COLO668 (cell line): ENCODE measurements at regions not wholly inside any gene's neighbourhood (a gene's known extent, or its start where the extent isn't known, plus 50 kb on each side); places are given as distances from the start of the nearest gene placed in this dataset.
A peak's percentile ranks its signal among the peaks of the same experiment; 100 is the strongest.
"Not testable (repeated sequence)": the region's sequence is repeated elsewhere in the genome, so short reads cannot be mapped to it uniquely, and the experiment has no call there.

ENCODE experiments used
- DNase-seq: peaks from one replicate; lab custom pipeline; 2025; ENCODE audit not compliant: unreplicated experiment; lab: John Stamatoyannopoulos, UW

DNA sequence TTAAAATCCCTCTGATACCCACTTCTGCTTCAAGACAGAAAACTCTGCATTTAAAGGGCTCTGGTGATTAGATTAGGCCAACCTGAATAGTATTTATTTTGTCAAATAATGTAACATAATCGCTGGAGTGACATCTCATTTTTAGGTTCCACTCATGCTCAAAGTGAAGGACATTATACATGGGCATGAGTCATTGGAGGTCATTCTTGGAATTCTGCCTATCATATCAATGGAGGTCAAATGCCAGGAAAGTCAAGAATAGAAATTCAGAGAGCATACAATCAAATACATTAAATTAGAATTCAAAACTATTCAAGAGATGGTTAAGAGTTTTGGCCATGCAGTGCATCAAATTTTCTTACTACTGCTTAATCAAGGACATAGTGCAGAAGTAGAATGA, 50.8 kb upstream of the PRSS1 start:
- no peak for DNase-seq

DNA sequence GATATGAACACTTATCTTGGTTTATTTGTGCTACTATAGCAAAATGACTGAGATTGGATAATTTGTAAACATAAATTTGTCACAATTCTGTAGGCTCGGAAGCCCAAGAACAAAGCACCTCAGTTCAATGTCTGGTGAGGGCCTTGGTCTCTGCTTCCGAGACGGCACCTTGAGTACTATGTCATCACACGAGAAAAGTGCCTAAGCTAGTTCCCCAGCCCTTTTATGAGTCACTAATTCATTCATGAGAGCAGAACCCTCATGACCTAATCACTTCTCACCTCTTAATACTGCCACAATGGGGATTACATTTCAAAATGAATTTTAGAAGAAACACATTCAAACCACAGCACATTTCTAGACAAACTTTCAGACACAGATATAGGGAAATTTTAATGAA, 52.0 kb upstream of the PRSS1 start:
- no peak for DNase-seq

DNA sequence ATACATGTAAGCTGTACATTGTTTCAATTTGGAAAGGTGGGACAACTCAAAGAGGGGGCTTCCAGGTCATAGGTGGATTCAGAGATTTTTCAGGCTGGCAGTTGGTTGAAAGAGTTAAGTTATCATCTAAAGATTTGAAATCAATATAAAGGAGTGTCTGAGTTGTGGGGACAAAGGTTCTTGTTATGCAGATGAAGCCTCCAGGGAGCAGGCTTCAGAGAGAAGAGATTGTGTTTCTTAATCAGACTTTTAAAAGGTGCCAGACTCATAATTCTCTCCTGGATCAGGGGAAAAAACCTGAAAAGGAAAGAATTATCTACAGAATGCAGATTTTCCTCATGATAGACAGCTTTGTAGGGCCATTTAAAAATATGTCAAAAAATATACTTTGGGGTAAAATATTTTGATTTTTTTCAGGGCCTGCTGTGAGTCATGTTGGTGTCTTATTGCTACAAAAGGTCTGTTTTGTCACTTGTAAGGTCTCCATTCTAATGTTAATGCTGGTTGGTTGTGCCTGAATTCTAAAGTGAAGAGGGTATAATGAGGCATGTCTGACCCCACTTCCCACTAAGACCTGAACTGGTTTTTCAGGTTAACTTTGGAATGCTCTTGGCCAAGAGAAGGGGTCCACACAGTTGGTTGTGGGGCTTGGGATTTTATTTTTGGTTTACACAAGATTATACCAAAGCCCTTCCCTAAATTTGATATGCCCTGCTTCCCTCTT, 52.7 kb upstream of the PRSS1 start:
- no peak for DNase-seq

DNA sequence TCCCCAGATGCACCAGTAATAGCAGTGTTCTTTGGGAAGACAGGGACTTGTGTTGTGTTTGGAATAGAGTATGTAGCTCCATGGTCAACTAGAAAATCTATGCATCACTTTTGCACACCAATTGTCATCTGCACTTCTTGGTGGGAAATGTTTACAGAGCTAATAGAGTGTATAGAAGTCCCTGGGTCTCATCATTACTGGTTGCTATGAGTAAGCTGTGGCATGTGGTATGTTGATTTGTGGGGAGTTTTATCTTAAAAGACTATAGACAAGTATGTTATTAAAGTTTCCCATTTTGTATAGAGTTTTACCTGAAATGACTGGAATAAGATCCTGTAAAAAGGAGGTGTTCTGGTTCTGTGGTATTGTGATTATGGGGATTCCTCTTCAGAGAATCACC, 55.4 kb upstream of the PRSS1 start:
- DNase-seq = no peak

DNA sequence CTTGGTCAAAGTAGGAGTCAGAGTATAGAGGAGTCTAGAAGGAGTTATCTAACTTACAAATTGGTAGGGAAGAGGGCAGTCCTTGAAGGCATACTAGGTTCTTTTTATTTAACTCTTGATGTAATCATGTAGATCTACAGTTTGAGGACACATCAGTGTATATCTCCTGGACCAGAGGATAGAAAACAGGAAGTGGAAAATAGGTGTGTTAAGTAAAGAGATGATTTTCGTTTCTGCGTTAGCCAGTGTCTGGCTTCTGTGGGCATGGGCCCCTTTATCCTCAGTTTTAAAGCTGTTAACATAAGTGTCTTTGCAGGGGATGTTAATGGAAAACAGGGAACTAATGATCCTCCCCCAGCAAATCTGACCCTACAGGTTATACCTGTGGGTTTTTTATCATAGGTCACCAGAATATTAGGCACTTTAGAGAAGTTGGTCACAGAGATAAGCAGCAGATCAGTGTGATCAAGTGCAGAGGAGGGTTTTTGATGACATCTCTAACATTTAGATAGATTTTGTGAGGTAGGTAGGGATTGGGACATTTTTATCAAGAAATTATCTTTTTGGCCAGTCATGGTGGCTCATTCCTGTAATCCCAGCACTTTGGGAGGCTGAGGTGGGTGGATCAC, 58.6 kb upstream of the PRSS1 start:
- no peak for DNase-seq

DNA sequence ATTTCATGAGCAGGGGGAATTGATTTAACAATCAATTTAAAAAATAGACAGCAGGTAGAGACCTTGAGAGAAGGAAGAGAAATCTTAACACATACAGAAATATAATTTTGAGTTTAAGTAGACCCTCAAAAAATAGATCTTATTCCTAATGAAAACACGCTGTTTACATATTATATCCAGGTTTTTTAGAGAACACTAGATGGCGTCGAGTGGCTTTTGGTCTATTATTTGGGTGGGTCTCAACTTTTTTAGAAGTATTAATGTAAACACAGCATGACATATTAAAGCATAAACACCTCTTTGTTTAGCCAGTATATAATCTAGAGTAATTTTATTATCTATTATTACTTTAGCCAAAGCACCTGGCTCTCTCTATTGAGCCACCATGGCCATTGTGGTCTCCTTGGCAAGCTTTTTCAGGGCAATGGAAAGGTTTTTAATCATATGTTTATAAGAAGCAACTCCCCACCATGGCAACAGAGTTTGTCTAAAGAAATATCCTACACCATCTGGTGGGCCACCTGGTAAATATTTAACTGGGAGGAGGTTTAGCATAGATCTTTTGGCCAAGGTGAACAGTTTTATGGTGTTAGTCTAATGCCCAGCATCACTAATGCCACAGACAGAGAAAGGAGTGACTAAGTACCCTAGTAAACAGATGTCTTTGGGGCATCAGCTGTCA, 59.7 kb upstream of the PRSS1 start:
- peak; percentile 15 for DNase-seq

DNA sequence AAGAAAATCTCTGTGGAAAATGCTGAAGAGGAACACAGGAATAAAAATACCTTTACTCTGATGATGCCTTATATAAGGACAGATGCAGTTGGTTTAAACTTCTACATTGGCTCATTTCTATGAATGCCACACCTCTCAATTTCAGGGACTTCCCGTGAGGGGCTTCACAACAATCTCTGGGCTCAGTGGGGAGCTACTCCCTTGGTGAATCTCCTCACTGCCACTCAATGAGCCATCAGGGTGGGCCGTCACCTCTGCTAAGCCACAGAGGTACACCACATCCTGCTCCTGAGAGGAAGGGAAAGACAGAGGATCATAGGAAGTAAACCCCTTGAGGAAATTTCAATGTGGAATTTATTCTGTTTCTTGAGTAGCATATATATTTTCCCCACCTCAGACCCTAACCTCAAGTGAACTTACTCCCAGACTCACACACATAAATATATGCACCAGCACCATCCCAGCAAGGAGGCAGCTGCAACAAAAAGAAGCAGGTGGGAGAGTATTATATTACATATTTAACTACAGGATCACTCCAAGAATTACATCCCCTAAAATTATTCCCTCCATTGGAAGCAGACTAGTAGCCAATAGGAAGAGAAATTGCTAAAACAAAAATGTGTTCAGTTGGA, 63.3 kb upstream of the PRSS1 start:
- DNase-seq = no peak

DNA sequence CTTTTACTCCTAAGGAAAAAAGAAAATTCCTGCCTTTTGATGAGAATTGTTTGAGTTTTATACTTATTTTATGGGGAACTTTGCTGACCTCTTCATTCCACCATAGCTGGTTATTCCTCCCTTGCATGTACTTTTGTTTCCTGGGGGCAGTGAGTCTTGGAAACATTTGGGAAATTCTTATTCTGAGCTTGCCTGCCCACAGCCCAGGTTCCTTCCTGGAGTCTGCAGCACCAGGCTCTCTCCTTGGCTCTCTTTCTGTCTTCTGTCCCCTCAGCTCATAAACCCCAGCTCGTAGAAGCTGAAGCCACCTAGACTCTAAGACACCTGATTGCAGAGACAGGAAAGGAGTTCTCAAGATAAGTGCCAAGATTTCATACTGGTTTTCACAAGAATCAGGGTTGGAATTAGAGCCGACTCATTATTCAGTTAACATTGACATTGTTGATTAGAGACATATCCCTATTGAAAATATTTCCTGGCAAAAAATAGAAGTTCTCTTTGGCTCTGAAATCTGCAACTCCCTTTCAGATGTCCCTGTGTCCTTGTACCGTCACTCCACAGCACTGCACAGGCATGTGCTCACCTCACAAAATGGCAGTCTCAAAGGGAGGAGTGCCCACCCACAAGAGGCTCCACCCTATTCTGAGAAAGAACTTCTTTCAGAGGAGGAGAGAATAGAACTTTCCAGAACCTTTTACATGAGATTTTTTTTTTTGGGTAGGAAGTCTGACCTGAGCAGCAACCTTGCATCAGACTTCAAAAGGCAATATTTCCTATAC, 67.8 kb upstream of the PRSS1 start:
- no peak for DNase-seq

DNA sequence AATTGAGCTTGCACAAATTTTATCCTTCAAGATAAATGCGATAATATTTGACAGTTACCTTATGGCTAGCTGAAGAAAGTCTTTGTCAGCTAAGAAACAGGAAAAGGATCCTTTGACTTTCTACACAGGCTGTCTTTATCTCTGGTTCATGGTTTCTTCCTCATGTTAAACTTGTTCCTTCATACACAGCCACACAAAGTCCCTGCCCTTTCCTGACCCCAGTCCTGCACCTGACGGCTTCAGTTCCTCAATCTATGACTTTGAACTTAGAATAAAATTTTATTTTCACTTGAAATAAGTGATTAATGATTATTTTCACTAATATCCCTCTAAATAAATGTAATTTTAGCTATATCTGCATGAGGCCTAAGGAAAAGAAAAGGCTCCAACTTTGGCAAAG, 77.8 kb upstream of the PRSS1 start:
- no peak for DNase-seq

DNA sequence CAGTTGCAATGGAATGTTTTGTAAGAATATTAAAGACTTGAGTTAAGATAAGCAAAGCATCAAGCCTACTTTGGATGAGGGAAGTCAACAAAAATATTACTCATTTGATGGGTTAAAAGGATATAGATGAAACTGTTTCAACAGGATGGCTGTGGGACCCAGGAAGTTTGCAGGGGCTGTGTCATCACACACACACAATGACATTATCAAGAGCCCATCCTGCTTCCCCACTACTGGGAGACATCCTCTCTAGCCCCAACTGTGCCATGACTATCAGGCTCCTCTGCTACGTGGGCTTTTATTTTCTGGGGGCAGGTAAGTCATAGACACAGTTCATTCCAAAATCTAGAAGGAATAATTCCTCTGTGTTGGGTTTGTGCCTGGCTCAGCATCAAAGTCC, 78.8 kb upstream of the PRSS1 start:
- no peak for DNase-seq

DNA sequence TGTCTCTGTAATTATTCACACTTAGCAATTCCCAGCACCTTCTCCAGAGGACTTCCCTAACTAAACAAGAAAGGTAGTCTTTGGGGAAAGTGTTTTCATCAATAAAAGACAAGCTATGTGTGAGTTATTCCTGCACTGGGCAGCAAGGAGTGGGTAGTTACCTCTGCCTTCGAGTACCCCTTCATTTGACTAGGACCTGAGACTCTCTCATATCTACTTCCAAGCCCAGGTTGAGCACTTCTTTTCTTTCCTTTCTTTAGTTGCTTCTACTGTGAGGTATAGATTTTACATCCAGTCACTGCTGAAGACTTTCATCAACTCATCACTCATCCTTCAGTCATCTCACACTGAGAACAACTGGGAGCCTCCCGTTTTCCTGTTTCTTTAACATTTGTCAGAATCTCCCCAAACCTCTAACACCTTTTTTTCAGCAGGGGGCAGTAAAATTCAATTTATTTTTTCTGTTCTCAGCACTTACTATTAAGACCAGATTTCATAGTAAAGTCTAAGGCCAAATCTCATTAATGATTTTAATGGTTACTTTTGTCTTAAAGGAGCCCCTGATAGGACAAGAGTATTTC, 80.1 kb upstream of the PRSS1 start:
- no peak for DNase-seq

DNA sequence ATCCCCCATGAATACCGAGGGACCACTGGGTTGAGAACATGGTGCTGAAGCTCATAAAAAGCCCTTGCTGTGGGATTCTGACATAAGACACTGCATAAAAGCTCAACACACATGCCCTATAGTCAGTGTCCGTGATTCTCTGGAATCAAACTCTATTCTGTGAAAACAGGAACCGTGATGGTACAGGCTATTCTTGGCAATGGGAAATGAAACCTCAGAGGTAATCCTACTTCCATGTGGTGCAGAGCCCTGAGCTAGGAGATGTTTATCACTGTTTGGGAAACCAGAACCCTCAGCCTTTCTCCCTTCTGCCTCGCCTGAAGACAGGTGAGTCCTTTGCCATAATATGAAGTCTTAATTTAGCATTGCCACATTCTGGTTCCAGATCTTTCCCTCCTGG, 80.8 kb upstream of the PRSS1 start:
- DNase-seq = no peak

DNA sequence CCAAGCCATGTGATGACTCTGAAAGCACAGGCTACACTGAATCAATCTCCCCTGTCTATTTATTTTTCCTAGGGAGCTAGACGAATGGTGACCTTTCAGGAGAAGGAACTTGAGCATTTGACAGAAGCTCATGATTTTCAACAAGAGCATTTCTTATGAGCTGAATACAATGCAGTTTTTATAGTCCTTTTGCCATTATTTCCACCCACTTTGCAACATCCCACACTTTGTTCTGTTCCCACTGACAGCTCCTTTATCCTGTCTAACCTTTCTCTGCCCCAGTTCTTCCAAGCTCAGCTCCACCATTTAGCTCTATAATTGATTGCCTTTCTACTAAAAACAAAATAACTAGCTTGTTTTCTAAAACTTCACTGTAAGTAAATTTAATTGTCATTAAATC, 91.9 kb upstream of the PRSS1 start:
- DNase-seq = no peak

DNA sequence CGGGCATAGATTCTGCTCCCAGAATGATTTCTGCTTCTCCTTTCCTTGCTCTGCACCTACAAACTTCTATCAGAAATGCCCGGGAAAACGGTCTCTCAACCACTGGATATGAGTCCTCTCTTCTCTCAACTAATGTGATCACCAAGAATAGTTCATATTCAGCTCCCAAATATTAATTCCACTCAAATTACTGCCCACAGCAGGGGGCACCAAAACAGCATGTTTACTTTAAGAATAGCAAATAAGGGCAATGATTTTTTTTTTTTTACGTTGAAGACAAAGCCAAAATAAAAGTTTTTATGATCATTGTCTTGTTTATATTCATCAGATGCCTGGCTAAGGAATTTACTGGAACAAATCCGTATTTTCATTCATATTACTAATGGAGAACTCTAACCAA, 94.9 kb upstream of the PRSS1 start:
- no peak for DNase-seq

DNA sequence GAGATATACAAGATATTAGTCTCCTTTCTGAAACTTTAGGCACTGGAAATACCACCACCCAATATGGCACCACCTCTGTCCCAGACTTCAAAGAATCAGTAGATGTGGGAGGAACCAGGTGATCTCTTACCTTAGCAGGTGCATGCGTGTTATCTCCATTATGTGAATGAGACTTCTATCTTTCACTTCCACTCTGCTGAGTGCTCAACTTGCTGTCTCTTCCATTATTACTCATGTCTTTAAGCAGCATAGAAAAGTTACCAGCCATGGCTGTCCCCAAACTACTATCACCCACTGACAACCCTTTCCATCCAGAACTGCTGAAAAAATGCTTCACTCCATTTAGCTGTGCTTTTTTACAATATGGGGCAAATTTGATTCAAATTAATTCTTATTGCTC, 101.5 kb upstream of the PRSS1 start:
- DNase-seq = no peak

DNA sequence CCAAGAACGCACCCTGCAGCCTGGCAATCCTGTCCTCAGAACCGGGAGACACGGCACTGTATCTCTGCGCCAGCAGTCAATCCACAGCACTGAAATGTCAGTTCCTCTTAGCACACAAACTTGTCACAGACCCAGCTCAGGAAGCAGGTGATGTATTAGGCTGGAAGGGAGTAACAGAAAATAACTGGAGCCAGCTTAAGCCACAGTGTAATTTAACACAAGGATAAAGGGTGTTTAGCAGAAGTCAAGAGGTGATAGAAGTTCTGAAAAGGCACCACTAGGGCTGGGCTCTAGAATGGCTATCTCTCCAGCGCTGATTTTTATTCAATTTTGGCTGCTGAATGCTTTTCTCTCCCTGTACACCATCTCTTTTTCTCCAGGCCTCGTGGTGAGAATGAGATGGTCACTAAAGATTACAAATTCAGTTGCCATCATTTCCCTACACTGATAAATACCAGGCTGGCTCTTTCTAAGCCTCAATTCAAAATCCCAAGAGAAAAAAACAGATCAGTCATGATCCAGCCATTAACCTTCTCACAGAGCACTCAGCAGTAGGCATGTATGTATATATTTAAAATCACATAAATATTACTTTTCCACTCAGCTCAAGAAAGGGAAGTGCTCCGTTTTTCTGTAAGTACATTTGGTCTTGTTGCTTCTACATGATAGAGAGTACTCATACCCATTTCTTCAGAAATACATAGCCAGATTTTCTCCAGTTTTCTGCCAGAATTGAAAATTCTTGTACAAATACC, 102.7 kb upstream of the PRSS1 start:
- no peak for DNase-seq

DNA sequence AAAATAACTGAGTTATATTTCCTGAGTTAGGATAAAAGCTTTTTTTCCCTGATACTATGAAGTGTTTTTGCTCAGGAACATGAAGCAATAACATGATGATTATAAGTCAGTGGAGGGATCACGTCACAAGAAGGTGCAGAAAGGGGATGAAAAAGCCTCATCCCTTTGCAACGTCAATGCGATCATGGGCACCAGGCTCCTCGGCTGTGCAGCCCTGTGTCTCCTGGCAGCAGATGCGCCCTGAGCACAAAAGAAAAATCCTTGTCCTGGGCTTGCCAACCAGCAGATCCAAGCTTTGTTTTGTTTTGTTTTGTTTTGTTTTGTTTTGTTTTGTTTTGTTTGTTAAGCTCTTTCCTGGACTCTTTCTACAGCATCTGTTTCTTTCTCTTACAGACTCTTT, 103.5 kb upstream of the PRSS1 start:
- no peak for DNase-seq

DNA sequence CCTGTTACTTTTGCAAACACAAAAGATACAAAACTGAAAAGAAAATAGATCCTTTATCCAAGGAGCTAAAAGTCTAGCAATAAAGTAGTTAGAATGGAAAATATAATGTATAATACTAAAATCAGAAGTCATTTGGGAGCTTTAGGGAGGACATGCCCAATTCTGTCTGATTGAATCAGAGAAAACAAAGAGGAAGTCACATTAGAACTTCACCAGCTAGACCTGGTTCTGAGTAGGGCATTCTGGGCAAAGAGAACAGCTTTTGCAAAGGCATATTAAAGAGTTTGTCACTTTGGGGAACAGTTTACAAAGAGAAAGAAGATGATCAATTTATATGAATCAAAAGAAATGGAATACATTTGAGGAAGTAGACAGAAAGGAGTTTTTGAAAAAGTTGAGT, 107.0 kb upstream of the PRSS1 start:
- no peak for DNase-seq

DNA sequence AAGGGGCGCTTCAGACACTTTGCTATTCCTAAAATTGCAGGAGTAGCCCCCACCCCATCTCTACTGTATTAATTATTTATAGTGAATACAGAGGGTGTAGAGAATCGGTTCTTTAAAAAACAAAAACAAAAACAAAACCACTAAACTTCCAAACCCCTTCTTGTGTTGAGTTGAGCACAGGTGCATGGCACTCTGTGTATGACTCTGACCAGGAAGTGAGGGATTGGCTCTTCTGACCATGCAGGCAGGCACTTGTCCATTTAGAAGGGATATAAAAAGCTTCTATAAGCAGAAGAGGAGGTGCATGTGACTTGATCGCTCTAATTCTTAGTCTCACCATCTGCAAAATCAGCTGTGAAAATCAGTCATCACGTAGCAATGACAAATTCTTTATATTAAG, 108.0 kb upstream of the PRSS1 start:
- DNase-seq = not testable (repeated sequence)

DNA sequence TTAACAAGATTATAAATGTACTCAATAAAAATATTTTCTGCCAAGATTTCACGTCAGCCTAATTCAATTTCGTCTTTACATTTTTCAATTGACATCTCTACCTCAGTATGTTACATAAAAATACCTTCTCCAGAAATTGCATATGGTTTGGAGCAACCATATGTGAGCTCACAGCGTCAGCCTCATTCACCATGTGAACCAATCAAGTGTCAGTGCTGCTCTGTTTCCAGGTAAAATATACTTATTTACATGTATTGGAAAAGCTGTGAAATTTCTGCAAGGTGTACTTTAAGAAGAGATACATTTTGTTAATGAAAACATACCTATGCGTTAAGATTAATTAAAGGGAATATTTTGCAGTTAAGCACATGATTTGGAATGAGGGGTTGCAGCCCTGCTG, 110.7 kb upstream of the PRSS1 start:
- no peak for DNase-seq
